ENCODE measurements at regions not wholly inside any gene's neighbourhood (a gene's known extent, or its start where the extent isn't known, plus 50 kb on each side); places are given as distances from the start of the nearest gene placed in this dataset.

DNA sequence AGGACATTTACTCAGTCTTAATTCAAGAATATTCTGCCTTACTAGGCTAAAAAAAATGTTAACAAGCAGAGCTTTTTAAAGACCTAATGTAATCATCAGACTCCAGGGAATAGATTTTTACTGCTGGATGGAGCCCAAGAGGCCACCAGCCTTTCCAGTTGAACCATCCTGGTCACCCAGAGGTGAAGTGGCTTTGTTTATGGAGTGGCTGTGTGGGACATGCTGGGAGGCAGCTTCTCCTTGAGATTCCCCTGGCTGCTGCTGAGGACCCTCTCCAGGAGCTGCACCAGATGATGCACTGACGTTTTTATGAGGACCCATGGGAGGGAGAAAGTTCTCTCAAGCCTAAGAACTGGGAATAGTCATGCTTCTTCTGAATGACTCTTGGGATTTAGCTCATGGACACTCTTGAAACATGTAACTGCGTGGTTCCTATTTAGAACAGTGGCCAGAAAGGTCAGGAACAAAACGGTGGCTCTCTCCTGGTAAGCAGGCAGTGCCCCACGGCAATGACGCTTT is 205.9 kb upstream of the MIR17HG start:
- no peak for DNase-seq

DNA sequence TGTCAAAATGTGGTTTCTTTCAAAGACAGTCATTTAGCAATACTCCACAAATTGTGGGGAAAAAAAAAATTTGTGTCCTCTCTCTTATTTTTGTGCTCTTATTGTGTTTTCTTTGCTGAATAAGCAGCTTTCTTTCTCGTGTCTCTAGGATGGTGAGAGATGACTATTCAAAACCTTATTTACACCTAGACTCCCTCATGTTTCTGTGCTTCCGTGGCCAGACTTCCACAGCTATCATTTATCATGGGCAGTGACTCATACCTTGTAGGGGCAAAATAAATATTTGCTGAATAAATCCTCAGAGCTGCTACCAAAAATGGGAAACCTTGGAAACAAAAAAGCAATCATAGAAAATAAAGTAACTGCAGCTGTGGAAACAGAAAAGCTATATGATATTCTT is 204.9 kb upstream of the MIR17HG start:
- DNase-seq, result no peak

DNA sequence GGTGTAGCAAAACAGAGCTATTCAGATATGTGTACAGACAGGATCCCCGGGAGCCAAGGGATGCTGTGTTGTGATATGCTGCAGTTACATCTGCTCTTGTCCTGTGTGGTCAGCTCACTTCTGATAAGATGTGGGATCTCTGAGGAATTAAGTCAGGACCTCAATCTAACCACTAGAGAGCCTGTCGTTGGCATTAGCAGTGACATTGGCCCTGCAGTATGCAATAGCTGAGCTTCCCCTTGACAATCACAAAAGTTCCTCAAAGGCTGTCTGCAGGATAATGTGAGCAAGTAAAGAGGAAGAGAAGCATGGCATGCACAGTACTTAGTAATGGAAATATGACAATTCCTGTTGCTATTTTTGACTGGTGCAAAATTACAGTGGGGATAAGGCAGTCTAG is 203.4 kb upstream of the MIR17HG start:
- DNase-seq, result no peak

DNA sequence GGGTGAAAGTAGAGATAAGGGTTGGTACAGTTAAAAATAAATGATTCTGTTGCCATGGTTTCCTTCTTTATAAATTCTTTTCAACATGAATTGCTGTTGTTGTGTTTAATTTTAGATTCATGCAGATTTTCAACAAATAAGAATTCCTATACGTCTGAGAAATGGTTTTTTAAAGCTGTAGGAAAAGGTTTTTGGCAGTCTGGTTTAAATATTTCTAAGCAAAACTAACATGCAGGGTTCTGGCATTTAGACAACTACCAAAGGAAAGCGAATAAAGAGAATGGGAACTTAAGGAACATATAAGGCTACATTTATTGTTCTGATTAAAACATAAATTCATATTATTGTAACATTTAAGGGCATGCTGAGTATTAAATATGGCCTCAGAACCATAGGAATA is 203.0 kb upstream of the MIR17HG start:
- DNase-seq, result no peak

DNA sequence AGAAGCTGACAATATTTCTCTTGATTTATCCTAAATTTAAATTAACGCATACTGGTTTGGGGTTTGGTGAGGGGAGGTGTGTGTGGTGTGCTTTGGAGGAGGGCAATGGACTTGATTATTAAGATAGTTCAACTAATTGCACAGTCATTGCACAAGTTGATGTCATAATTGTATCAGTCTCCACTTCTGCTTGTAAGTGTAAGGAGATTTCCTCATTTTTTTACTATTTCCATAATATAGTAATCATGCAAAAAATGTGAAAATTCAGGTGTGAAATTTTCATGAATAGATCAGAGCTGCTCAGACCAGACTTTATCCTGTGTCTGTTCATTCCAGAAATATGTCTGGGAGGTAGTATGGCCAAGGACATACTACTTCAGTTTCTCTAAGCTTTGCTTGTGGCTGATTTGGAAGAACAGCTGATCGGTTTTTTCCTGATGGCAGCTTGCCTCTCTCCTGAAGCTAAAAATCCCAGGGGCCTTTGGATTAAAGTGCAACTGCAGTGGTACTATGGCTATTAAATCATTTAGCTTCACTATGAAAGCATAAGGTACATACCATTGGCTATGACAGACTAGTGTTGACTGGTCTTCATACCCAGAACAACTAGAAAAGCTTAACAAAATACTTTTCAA is 201.8 kb upstream of the MIR17HG start:
- DNase-seq, result no peak

DNA sequence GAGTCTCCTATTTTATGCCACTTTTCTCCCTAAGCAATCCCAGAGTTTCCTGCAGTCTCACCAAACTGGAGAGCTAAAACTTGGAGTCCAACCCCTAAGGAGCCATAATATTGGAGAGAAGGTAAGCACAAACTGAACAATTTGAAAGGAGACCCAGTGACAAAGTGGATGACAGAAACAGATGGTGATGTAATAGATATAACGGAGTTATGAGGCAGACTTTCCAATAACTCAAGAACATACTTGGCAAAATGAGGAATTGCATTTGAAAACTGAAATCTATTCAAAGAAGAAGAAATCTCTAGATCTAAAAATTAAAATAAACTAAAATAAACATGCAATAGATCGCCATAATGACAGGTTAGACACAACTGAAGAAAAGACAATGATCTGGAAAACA is 200.9 kb upstream of the MIR17HG start:
- no peak for DNase-seq

DNA sequence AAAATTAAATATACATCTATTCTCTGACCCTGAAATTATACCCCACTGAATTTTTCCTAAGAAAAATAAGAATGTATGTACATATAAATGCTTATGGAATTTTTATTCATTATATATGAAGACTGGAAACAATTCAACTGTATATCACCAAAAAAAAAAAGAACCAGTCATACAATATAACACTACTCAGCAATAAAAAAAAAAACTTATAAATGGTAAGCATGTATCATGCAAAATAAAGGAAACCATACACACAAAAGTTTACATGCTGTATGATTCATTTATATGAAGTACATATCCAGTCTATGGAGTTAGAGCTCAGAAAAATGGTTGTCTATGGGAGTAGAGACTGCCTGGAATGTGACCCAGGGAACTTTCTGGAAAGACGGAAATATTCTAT is 199.4 kb upstream of the MIR17HG start:
- DNase-seq, result no peak

- no peak for DNase-seq
These were observed 195.6 kb upstream of the MIR17HG start for GRCh38 chr13:91151921-91152320.

DNA sequence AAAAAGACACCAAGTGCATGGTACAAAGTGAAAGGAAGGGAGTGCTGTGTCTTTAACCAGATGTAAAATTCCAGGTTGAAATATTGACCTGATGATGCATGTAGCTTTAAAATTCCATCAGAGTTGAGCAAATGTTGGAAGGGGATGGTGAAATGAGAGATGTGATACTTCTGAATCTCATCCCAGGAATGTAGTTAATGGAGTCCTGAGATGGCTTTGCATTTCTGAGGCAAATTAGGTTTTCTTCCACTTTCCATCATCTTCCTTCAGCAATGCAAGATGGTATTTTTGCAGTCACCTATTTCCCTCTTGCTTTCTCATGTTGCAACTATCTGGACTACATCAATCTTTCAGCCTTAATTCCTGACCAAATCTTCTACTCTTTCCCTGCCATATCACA is 194.1 kb upstream of the MIR17HG start:
- no peak for DNase-seq

DNA sequence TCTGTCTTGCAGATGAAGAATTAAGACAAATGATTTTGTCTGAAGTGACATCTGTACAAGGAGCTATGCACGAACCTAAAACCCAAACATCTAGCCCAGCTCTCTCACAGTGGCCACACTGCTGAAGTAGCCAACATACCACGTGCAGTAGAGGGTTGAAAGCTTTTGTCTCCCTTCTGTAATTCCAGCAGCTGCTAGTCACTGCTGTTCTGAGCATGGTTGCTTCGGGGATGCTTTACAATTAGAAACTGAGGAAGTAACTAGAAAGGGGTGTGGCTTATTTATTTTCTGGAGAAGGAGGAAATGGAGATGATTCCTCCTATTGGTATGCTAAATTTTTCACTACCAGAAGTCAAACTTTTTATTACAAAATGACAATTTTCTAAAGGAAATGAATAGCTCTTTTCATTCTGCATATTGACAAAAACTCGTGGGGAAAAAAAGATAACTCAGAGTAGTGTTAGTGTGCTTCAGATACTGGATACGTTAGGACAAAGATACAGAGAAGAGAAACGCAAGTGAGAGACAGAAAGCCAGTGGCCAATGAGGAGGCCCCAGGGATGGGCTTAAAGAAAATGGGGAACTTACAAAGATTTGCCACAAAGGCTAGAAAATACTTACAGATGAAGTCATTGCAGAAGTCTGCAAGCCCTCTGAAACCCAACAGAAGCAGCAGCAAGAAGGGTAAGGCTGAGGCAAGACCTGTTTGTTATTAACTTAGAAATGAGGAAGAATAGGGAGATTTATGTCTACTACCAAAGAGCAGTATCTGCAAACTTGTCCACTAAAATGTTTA is 192.7 kb upstream of the MIR17HG start:
- DNase-seq, result no peak

- DNase-seq, result no peak
These were observed 191.9 kb upstream of the MIR17HG start for GRCh38 chr13:91155512-91156114.

DNA sequence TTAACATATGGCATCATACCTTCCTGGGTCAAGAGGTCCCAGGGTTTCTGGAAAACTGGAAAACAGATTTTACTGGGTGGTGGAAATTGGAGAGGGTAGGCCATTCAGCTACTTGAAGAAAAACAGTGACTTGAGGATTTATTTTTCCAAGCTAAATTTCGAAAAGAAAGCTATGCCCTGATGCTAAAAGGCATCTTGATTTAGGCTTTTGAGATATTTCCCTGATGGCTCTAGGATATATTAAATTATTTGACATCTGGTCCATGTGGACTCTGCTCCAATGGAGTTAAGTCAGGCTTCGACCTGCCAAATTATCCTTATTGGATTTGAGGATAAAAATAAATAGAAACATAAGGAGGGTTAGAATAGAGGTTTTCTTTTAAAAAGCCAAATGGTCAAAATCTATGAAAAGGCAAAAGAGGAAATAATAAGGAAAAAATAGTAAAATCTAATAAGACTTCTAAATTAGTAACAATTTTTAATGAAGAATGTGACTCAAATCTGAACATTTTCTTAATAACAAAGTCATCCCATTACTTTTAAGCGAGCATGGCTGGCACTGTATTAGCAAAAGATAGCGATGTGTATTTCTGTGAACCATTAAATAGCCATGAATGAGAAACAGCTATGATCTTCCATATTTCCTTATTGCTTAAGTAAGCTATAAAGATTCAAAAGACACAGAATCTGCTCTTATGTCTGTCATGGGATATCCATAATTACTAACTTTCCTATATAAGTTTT is 190.0 kb upstream of the MIR17HG start:
- DNase-seq, result no peak

DNA sequence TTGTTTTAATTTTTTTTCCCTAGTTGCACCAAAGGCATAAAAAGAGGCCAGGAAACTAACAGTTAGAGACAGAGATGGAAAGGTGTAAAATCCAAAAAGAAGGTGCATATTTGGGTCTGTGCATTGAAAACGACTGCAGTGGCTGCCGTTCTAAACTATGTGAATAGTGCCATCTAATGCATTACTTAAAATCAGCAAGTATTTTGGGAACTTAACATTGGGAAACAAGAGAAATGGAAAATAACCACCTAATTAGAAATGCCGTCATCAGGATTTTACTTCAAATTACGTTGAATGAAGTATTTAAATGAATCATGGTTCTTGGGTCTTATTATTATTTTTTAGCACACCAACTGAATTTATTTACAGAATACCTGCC is 189.5 kb upstream of the MIR17HG start:
- DNase-seq, result no peak

DNA sequence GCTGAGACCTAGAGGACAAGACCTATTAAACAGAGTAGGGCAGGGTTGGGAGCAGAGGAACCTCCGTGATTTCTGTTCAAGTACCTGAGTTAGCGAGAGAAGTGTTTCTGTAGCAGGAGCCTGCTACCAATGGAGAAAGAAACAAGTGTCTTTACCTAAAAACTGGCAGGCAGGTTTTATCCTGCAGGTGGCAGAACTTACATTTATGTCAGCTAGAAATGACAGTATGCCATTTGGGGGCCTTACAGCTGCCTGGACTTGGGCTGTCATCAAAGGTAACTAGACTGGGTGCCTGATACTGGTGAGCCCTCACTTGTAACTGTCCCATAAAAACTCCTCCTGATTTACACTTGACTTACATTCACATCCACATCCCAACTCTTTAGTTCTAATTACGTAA is 185.3 kb upstream of the MIR17HG start:
- DNase-seq, result no peak

DNA sequence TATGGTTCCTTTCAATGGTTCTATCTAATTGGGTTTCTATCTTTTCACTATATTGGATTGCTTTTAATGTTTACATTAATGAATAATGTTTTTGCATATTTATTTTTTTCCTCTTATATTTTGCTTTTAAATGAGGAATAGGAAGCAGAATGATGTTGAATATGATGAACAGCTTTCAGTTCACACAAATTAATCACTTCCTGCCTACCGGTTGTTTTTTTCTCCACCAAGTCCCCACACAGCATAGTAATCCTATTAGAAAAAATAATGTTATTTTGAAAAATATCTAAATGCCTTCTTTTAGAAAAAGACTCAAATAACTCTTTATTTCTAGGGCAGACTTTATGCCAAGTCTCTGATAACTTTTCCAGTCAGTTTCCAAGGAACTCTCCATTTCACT is 184.9 kb upstream of the MIR17HG start:
- DNase-seq, result no peak

DNA sequence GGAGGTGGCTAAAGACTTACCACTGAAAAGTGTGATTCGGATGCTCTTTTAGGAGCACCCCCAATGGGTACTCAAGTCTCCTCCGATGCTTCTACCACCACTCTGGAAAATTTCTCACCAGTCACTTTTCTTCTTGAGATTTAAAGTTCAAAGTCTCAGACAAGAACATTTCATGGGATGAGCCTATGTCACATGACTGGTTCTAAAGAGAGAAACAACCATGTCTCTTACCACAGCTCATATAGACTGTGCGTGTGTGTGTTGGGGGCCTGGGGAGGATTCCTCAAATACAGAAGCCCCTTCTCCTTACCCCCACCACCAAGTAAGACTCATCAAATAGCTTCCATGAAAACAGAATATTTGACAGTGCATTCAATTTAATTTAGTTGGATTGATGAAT is 181.7 kb upstream of the MIR17HG start:
- no peak for DNase-seq

DNA sequence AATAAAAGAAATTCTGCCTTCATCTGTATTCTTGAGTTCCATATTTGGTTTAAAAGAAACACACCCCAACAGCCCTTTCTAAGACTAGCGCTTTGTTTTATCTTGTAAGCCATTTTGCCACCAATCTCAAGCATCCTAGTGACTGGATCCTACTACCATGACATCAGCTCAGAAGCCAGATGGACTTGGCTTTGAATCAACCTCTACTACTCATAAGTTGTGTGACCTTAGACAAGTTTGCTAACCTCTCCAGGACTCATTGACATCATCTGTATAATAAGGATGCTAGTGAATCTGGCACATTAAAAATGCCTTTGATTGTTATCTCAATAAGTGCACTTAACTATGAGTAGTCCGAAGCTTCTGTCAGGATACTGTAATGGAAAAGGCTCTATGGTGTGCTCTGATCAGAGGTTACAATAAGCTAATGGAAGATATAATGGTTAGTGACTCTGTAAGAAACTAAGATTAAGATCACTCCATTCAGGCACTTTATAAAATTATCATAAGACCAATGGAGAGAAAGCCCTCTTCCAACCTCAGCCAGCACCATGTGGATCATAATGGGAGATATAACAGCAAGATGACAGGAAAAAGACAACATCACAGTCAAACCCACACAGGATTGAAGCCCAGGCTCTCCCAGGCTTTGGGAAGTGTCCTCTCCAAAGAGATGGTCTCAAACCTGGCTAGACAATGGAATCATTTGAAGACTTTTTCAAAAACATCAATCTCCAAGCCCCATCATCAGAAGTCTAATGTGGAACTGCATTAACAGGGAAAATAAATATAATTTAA is 180.6 kb upstream of the MIR17HG start:
- no peak for DNase-seq

DNA sequence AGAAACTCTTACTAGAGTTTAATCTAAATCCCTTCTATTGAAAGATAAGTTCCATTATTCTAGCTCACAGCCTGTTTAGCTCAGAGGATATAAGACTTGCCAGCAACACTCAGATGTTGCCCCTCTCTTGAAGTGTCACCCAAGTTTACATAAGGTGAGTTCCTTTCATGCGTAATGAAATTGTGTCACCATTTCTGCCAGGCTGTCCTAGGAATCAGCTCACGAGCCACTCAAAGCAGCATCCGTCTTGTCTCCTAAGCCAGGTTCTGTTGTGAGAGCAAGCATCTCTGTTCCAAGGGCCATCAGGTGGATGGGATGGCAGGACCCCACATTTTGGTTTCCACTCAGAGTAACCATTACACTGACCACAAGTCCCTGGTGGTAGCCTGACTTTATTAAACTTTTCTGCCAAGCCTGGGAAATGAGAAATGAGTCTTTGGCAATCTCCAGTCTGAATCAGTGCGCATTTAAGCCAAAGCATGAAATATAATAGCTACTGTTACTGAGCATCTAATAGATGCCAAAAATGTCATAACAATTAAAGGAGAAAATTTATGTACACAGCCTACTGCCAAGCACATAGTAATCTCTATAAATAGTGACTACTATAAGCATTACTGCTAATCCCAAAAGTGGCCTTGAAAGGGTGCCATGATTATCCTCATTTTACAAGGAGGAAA is 179.6 kb upstream of the MIR17HG start:
- DNase-seq, result no peak

GRCh38 chr13:91168386-91168711 is 179.1 kb upstream of the MIR17HG start:
- DNase-seq, result no peak

DNA sequence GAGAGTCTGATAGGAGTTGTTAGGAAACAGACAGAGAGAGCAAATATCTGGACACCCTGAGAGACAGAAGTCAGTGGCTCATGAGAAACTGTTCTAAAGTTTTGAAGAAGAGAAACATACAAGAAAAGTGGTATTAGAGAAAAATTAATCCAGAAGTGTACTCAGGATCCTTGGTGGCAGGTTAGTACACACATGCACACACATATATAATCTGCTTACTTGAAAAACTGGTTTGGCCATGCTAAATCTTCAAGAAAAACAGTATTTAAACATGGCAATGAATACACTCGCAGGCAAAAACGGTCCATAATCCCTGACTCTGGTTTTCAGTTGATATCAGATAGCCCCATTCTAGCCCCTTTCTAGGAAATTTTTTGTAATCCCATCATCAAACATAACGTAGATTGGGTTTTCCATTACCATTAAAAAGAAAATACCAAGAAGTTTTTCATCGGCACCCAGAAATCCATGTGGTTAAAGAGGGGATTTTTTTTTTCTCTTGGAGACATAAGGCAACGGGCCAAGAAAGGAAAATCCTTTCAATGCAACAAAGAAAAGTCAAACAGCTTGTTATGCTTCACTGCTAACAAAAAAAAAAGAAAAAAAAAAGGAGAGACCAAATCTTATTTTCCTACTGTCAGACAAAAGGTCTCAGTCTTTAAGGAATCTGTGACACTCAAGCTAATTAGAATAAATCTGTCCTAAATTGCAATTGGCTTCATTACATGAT is 178.0 kb upstream of the MIR17HG start:
- DNase-seq, result no peak
